Mesenchymal stem cell (in vitro differentiated cells and primary cell): ENCODE measurements at regions not wholly inside any gene's neighbourhood (a gene's known extent, or its start where the extent isn't known, plus 50 kb on each side); places are given as distances from the start of the nearest gene placed in this dataset.

Source experiments
- DNase-seq: peaks from one replicate; pipeline ENCODE4 v3.0.0-alpha.2; 2013
- H2AFZ ChIP-seq: one replicate; pipeline ENCODE4 v1.6.1; 2013; ENCODE audit warnings: low read depth, mild to moderate bottlenecking, control low read depth, inconsistent platforms, low read length, moderate library complexity
- H2AK5ac ChIP-seq: 2 replicates; pipeline ENCODE4 v1.6.1; 2013; ENCODE audit warnings: low read length, moderate library complexity, mild to moderate bottlenecking, inconsistent platforms; ENCODE audit not compliant: severe bottlenecking
- H2BK120ac ChIP-seq: one replicate; pipeline ENCODE4 v1.6.1; 2013; ENCODE audit warnings: low read depth, mild to moderate bottlenecking, inconsistent platforms, low read length, moderate library complexity
- H2BK12ac ChIP-seq, 2 experiments: one replicate each; pipeline ENCODE4 v1.6.1; 2013; ENCODE audit warnings: inconsistent platforms in 2 of 2, low read length in 2 of 2, mild to moderate bottlenecking in 2 of 2, moderate library complexity in 2 of 2, control low read depth in 1 of 2
- H2BK15ac ChIP-seq: one replicate; pipeline ENCODE4 v1.6.1; 2013; ENCODE audit warnings: mild to moderate bottlenecking, low read depth, inconsistent platforms; ENCODE audit not compliant: poor library complexity, severe bottlenecking
- H2BK5ac ChIP-seq: 2 replicates; pipeline ENCODE4 v1.6.1; 2013; ENCODE audit warnings: low read depth, mild to moderate bottlenecking, low read length, control low read depth, inconsistent platforms; ENCODE audit not compliant: poor library complexity, severe bottlenecking
- H3K14ac ChIP-seq, 2 experiments: one replicate each; pipeline ENCODE4 v1.6.1; 2013; ENCODE audit warnings: inconsistent platforms in 2 of 2, low read length in 2 of 2, control low read depth in 1 of 2, mild to moderate bottlenecking in 1 of 2, moderate library complexity in 1 of 2
- H3K18ac ChIP-seq, 2 experiments: one replicate each; pipeline ENCODE4 v1.6.1; 2013; ENCODE audit warnings: inconsistent platforms in 2 of 2, low read length in 2 of 2, control low read depth in 1 of 2, low read depth in 1 of 2, mild to moderate bottlenecking in 1 of 2
- H3K23ac ChIP-seq, 2 experiments: one replicate each; pipeline ENCODE4 v1.6.1; 2013; ENCODE audit warnings: inconsistent platforms in 2 of 2, low read length in 2 of 2, mild to moderate bottlenecking in 2 of 2, moderate library complexity in 2 of 2, control low read depth in 1 of 2
- H3K27ac ChIP-seq: 2 replicates; pipeline ENCODE4 v1.5.1; 2013; ENCODE audit warnings: mild to moderate bottlenecking, moderate library complexity, low read length, control low read depth, inconsistent platforms; ENCODE audit not compliant: poor library complexity, severe bottlenecking
- H3K27me3 ChIP-seq, 2 experiments: 2 replicates each; pipeline versions ENCODE4 v1.6.1 to v1.7.0; 2013; ENCODE audit warnings: low read length in 2 of 2, mild to moderate bottlenecking in 2 of 2, moderate library complexity in 2 of 2, control low read depth in 1 of 2, inconsistent platforms in 1 of 2; ENCODE audit not compliant: control insufficient read depth in 1 of 2, insufficient read depth in 1 of 2
- H3K36me3 ChIP-seq, 2 experiments: 2 replicates each; pipeline versions ENCODE4 v1.6.1 to v1.7.0; 2013; ENCODE audit warnings: low read length in 2 of 2, control low read depth in 1 of 2, inconsistent platforms in 1 of 2, low read depth in 1 of 2, mild to moderate bottlenecking in 1 of 2; ENCODE audit not compliant: insufficient read depth in 2 of 2, control insufficient read depth in 1 of 2
- H3K4ac ChIP-seq, 2 experiments: one replicate each; pipeline ENCODE4 v1.6.1; 2013; ENCODE audit warnings: inconsistent platforms in 2 of 2, low read length in 2 of 2, mild to moderate bottlenecking in 2 of 2, moderate library complexity in 2 of 2, control low read depth in 1 of 2, low read depth in 1 of 2
- H3K4me1 ChIP-seq: 2 replicates; pipeline ENCODE4 v1.6.1; 2013; ENCODE audit warnings: low read depth, low read length, control low read depth; ENCODE audit not compliant: control insufficient read depth, insufficient read depth
- H3K4me2 ChIP-seq: 2 replicates; pipeline ENCODE4 v1.6.1; 2013; ENCODE audit warnings: low read length, mild to moderate bottlenecking, inconsistent platforms; ENCODE audit not compliant: poor library complexity, severe bottlenecking
- H3K4me3 ChIP-seq, 2 experiments: 2 replicates each; pipeline versions ENCODE4 v1.5.1 to v1.7.0; 2013; ENCODE audit warnings: low read length in 2 of 2, mild to moderate bottlenecking in 2 of 2, control low read depth in 1 of 2, low read depth in 1 of 2; ENCODE audit not compliant: insufficient read depth in 1 of 2
- H3K79me1 ChIP-seq: replicated peaks from 2 replicates; pipeline ENCODE4 v1.6.1; 2013; ENCODE audit warnings: mild to moderate bottlenecking, control low read depth, low read length, inconsistent platforms; ENCODE audit not compliant: poor library complexity, severe bottlenecking
- H3K9ac ChIP-seq: 2 replicates; pipeline ENCODE4 v1.7.0; 2013; ENCODE audit warnings: mild to moderate bottlenecking, low read length, moderate library complexity
- H3K9me3 ChIP-seq: 2 replicates; pipeline ENCODE4 v1.7.0; 2013; ENCODE audit warnings: mild to moderate bottlenecking, low read length; ENCODE audit not compliant: control insufficient read depth
- H4K8ac ChIP-seq: one replicate; pipeline ENCODE4 v1.6.1; 2013; ENCODE audit warnings: inconsistent platforms, mild to moderate bottlenecking, low read length, moderate library complexity
- H4K91ac ChIP-seq: one replicate; pipeline ENCODE4 v1.6.1; 2013; ENCODE audit warnings: mild to moderate bottlenecking, low read length, inconsistent platforms
- WGBS: methylation state at CpG from one replicate; pipeline ENCODE4 v1.1.7; 2013; ENCODE audit warnings: mixed read lengths; 5-methylcytosine and 5-hydroxymethylcytosine counted together

GRCh38 chr5:17763301-17763700 is 129.0 kb downstream of the TAF11L14 start:
- no peaks in the 10 kb centered on the region for H3K4me1 ChIP-seq
- no peak overlapping the region for H2BK15ac ChIP-seq
- no peak overlapping the region for H2AFZ ChIP-seq
- no peak overlapping the region for H3K27ac ChIP-seq
- no peak overlapping the region for H3K4me3 ChIP-seq
- 94% methylated on average over 1 of the region's 1 CpG for WGBS
- H3K9ac ChIP-seq = peak overlapping the region; percentile 53
- no peak overlapping the region for H3K14ac ChIP-seq
- peaks cover 4% of the 10 kb centered on the region for H3K9me3 ChIP-seq
- DNase-seq = no peak
- no peaks in the 10 kb centered on the region for H3K36me3 ChIP-seq
- H3K4me2 ChIP-seq = no peak overlapping the region
- no peak overlapping the region for H4K91ac ChIP-seq
- no peaks in the 10 kb centered on the region for H3K27me3 ChIP-seq
- H3K79me1 ChIP-seq = no peaks in the 10 kb centered on the region
- no peak overlapping the region for H3K18ac ChIP-seq
- H2BK5ac ChIP-seq = no peak overlapping the region
- no peak overlapping the region for H2BK12ac ChIP-seq
- H3K23ac ChIP-seq = no peak overlapping the region
- H4K8ac ChIP-seq = no peak overlapping the region
- H3K4ac ChIP-seq = no peak overlapping the region
- H2AK5ac ChIP-seq = no peak overlapping the region
- no peak overlapping the region for H2BK120ac ChIP-seq

- Histone ChIP-seq H3K18ac (no peak overlapping the region), H2BK5ac (no peak overlapping the region), H3K14ac (no peak overlapping the region), H3K4me1 (no peaks in the 10 kb centered on the region), H3K23ac (no peak overlapping the region), H3K4ac (no peak overlapping the region), H4K91ac (no peak overlapping the region), H3K36me3 (no peaks in the 10 kb centered on the region), H3K4me3 (no peak overlapping the region), H3K4me2 (no peak overlapping the region), H3K9ac (no peak overlapping the region), H3K79me1 (no peaks in the 10 kb centered on the region), H3K27me3 (no peaks in the 10 kb centered on the region), H4K8ac (no peak overlapping the region), H3K27ac (no peak overlapping the region), H2AK5ac (no peak overlapping the region), H3K9me3 (peaks cover 4% of the 10 kb centered on the region), H2BK12ac (no peak overlapping the region), H2AFZ (no peak overlapping the region), H2BK15ac (no peak overlapping the region), H2BK120ac (no peak overlapping the region)
- DNase-seq = no peak
- 71% methylated on average over 2 of the region's 2 CpGs for WGBS
Observed at GRCh38 chr5:17766031-17766430, 131.8 kb downstream of the TAF11L14 start.

GRCh38 chr5:17769277-17769676 is 135.0 kb downstream of the TAF11L14 start:
- H3K79me1 ChIP-seq = no peaks in the 10 kb centered on the region
- no peak overlapping the region for H3K4me3 ChIP-seq
- peaks cover 4% of the 10 kb centered on the region for H3K9me3 ChIP-seq
- WGBS = 48% methylated on average over 3 of the region's 3 CpGs
- no peak overlapping the region for H3K4me2 ChIP-seq
- H2BK15ac ChIP-seq = no peak overlapping the region
- no peak overlapping the region for H3K4ac ChIP-seq
- no peak overlapping the region for H2AK5ac ChIP-seq
- no peak overlapping the region for H3K9ac ChIP-seq
- no peak overlapping the region for H3K18ac ChIP-seq
- H4K8ac ChIP-seq = no peak overlapping the region
- H3K27ac ChIP-seq = no peak overlapping the region
- H2BK12ac ChIP-seq = no peak overlapping the region
- no peak overlapping the region for H4K91ac ChIP-seq
- no peaks in the 10 kb centered on the region for H3K4me1 ChIP-seq
- no peak overlapping the region for H3K14ac ChIP-seq
- no peaks in the 10 kb centered on the region for H3K27me3 ChIP-seq
- no peak overlapping the region for H3K23ac ChIP-seq
- no peak overlapping the region for H2AFZ ChIP-seq
- no peaks in the 10 kb centered on the region for H3K36me3 ChIP-seq
- no peak for DNase-seq
- no peak overlapping the region for H2BK120ac ChIP-seq
- no peak overlapping the region for H2BK5ac ChIP-seq

- Histone ChIP-seq H3K14ac (no peak overlapping the region), H3K36me3 (no peaks in the 10 kb centered on the region), H3K23ac (no peak overlapping the region), H3K9me3 (no peaks in the 10 kb centered on the region), H3K27me3 (no peaks in the 10 kb centered on the region), H3K79me1 (no peaks in the 10 kb centered on the region), H3K4me2 (no peak overlapping the region), H3K9ac (no peak overlapping the region), H3K18ac (no peak overlapping the region), H2BK15ac (no peak overlapping the region), H3K4ac (no peak overlapping the region), H2BK5ac (no peak overlapping the region), H3K4me3 (no peak overlapping the region), H4K91ac (no peak overlapping the region), H2AK5ac (no peak overlapping the region), H2AFZ (no peak overlapping the region), H4K8ac (no peak overlapping the region), H3K27ac (no peak overlapping the region), H3K4me1 (no peaks in the 10 kb centered on the region), H2BK120ac (no peak overlapping the region), H2BK12ac (no peak overlapping the region)
- no peak for DNase-seq
- 81% methylated on average over 6 of the region's 6 CpGs for WGBS
Observed at GRCh38 chr5:17772232-17772631, 138.0 kb downstream of the TAF11L14 start.
